ENCODE measurements at regions not wholly inside any gene's neighbourhood (a gene's known extent, or its start where the extent isn't known, plus 50 kb on each side); places are given as distances from the start of the nearest gene placed in this dataset.

GRCh38 chr21:26293141-26293946 lies 122.8 kb upstream of the APP start:
- no peak for TF ChIP-seq EZH2 (IDR thresholded peaks at IDR 0.05)
- TF ChIP-seq POLR2AphosphoS5 (IDR thresholded peaks at IDR 0.05; ENCODE audit: borderline replicate concordance, low read depth, low read length), result no peak
- no peak for TF ChIP-seq FOXP2 (optimal IDR thresholded peaks at IDR 0.05; ENCODE audit: control extremely low read depth, extremely low read length, insufficient read depth)

Measured in SK-N-MC (cell line).